HCT116 (cell line): ENCODE measurements at regions not wholly inside any gene's neighbourhood (a gene's known extent, or its start where the extent isn't known, plus 50 kb on each side); places are given as distances from the start of the nearest gene placed in this dataset.

Source experiments
- ATAC-seq: fragments of 200-7000 bp; cut with Tn5 transposase; 2 replicates; pipeline ENCODE4 v1.9.1; 2020; ENCODE audit warnings: mild to moderate bottlenecking, moderate library complexity
- BruUV-seq: library from RNA; stranded (reverse); fragments of 400-500 nt; replicated peaks from 2 replicates; lab custom pipeline; 2021; lab: Mats Ljungman, UMichigan
- CTCF ChIA-PET: fragments of 300-600 bp; sonication (Branson Sonifier 250); formaldehyde crosslinking; loops from one replicate; lab custom pipeline; 2021; ENCODE audit warnings: antibody characterized with exemption; lab: Charles Lee
- POLR2A ChIA-PET: fragments of 300-600, 350-600 bp; sonication (Branson Sonifier 250); formaldehyde crosslinking; loops from one replicate; lab custom pipeline; 2021; ENCODE audit warnings: antibody characterized with exemption; lab: Charles Lee
- RAD21 ChIA-PET, 2 experiments: fragments of 300-600 bp; sonication (Branson Sonifier 250); formaldehyde crosslinking; loops; one replicate each; lab custom pipeline; 2023; ENCODE audit warnings: low total read pairs in 2 of 2; ENCODE audit not compliant: uncharacterized antibody in 2 of 2, unreplicated experiment in 2 of 2, low non-redundant PET in 1 of 2; lab: Charles Lee
- DNase-seq: peaks from one replicate; pipeline ENCODE4 v3.0.0-alpha.2; 2010; ENCODE audit warnings: low read depth, low spot score
- H2AFZ ChIP-seq: fragments of 200-600 bp; shearing (Covaris generic), sonication (generic); 2 replicates; pipeline ENCODE4 v1.6.1; 2017; ENCODE audit warnings: low read depth, mixed run types, mixed read lengths, antibody characterized with exemption, low read length; ENCODE audit not compliant: poor library complexity, severe bottlenecking
- H3K27ac ChIP-seq: 2 replicates; pipeline ENCODE4 v1.5.1; 2012; ENCODE audit warnings: low read depth, low read length
- H3K27me3 ChIP-seq: fragments of 200-600 bp; sonication (generic); 2 replicates; pipeline ENCODE4 v1.6.1; 2016; ENCODE audit warnings: mixed run types, low read length, mixed read lengths; ENCODE audit not compliant: insufficient read depth
- H3K36me3 ChIP-seq, 2 experiments: fragments of 200-500 bp in 1 of 2; fragments of 200-600 bp in 1 of 2; sonication (Bioruptor generic) in 1 of 2; sonication (generic) in 1 of 2; 2 replicates each; pipeline versions ENCODE4 v1.5.1 to v1.6.1; 2014 to 2016; ENCODE audit warnings: low read length in 2 of 2, inconsistent platforms in 1 of 2, mixed read lengths in 1 of 2, mixed run types in 1 of 2; ENCODE audit not compliant: insufficient read depth in 2 of 2, control insufficient read depth in 1 of 2
- H3K4me1 ChIP-seq, 2 experiments: fragments of 200-600 bp in 1 of 2; sonication (generic) in 1 of 2; 2 replicates each; pipeline versions ENCODE4 v1.5.1 to v1.6.1; 2012 to 2017; ENCODE audit warnings: low read length in 2 of 2, inconsistent platforms in 1 of 2, mild to moderate bottlenecking in 1 of 2, mixed read lengths in 1 of 2, mixed run types in 1 of 2, moderate library complexity in 1 of 2; ENCODE audit not compliant: insufficient read depth in 2 of 2, control insufficient read depth in 1 of 2
- H3K4me2 ChIP-seq: fragments of 200-600 bp; sonication (generic); 2 replicates; pipeline ENCODE4 v1.6.1; 2017; ENCODE audit warnings: mixed run types, low read length, mixed read lengths
- H3K4me3 ChIP-seq, 2 experiments: fragments of 200-600 bp in 1 of 2; sonication (generic) in 1 of 2; replicated peaks in 1 of 2; 2 replicates each; pipeline ENCODE4 v1.5.1; 2011 to 2016; ENCODE audit warnings: low read length in 2 of 2, control low read depth in 1 of 2, low read depth in 1 of 2, mild to moderate bottlenecking in 1 of 2, mixed read lengths in 1 of 2, mixed run types in 1 of 2
- H3K79me2 ChIP-seq: fragments of 200-600 bp; sonication (generic); 2 replicates; pipeline ENCODE4 v1.6.1; 2017; ENCODE audit warnings: mild to moderate bottlenecking, mixed run types, low read length, moderate library complexity, mixed read lengths; ENCODE audit not compliant: insufficient read depth
- H3K9ac ChIP-seq: fragments of 200-600 bp; sonication (generic); 2 replicates; pipeline ENCODE4 v1.6.1; 2016; ENCODE audit warnings: low read length, mixed read lengths
- H3K9me2 ChIP-seq: fragments of 200-600 bp; sonication (generic), shearing (Covaris generic); 2 replicates; pipeline ENCODE4 v1.6.1; 2017; ENCODE audit warnings: mixed run types, mild to moderate bottlenecking, moderate library complexity; ENCODE audit not compliant: insufficient read depth
- H3K9me3 ChIP-seq, 2 experiments: fragments of 200-500 bp in 1 of 2; fragments of 200-600 bp in 1 of 2; sonication (Bioruptor generic) in 1 of 2; sonication (generic) in 1 of 2; 2 replicates each; pipeline ENCODE4 v1.6.1; 2014 to 2017; ENCODE audit warnings: low read length in 2 of 2, mixed read lengths in 2 of 2, inconsistent platforms in 1 of 2, low read depth in 1 of 2, mild to moderate bottlenecking in 1 of 2, mixed run types in 1 of 2, moderate library complexity in 1 of 2; ENCODE audit not compliant: control insufficient read depth in 1 of 2, insufficient read depth in 1 of 2
- H4K20me1 ChIP-seq: fragments of 200-600 bp; sonication (generic), shearing (Covaris generic); 2 replicates; pipeline ENCODE4 v1.6.1; 2017; ENCODE audit warnings: mixed run types, mild to moderate bottlenecking, moderate library complexity; ENCODE audit not compliant: insufficient read depth
- EGR1 ChIP-seq: IDR thresholded peaks from 2 replicates; pipeline ENCODE4 v1.6.1; 2012; ENCODE audit warnings: low read depth
- FOSL1 ChIP-seq: IDR thresholded peaks from 2 replicates; pipeline ENCODE4 v1.6.1; 2012; ENCODE audit warnings: low read depth
- SP1 ChIP-seq: IDR thresholded peaks from 2 replicates; pipeline ENCODE4 v1.6.1; 2012; ENCODE audit warnings: low read depth
- intact Hi-C: fragments of 100-400 bp; cut with micrococcal nuclease; formaldehyde crosslinking; loops from 2 replicates; pipeline ENCODE4 v1.10.0; 2022
- TF ChIP-seq, protein P1 (sequence below): IDR thresholded peaks from 2 replicates; pipeline ENCODE4 v1.6.1; 2011; ENCODE audit warnings: mild to moderate bottlenecking, low read length, moderate library complexity; ENCODE audit not compliant: insufficient replicate concordance; ENCODE audit errors: extremely low read depth
- TF ChIP-seq, protein P2 (sequence below): IDR thresholded peaks from 2 replicates; pipeline ENCODE4 v1.6.1; 2012

DNA sequence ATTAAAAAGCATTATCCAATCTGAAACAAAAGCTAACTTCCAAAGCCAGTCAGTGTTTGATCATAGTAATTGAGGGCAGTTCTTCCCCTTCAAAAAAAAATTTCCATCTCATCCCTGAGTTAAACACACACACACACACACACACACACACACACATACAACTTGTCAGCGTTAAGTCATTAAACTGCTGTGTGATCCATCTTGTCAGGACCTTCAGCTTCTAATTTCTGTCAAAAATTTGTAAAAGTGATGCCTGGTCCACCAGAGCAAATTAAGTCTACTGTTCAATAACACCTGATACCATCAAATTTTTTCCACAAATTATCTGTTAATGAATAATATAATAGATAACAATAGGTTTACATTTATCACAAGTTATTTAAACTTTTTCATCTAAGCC, 198.7 kb downstream of the GPX5 start:
- no peak overlapping the region for H3K4me3 ChIP-seq
- DNase-seq (no peak), ATAC-seq (no peak)
- no peaks in the 10 kb centered on the region for H3K9me3 ChIP-seq
- ChIA-PET POLR2A (interaction anchor here (1.2 kb wide), 1 partner anchor 11 kb away, joined by 3 read pairs; no protein-coding TSS in a partner anchor), CTCF (no interaction called here), RAD21 (no interaction called here)
- H3K4me1 ChIP-seq = peaks cover 11 to 24% of the 10 kb centered on the region in 2 experiments; a peak in 3 of 4 replicates
- 0 out of 2 replicates have a peak, but pooled peaks have one; percentile 3 for TF ChIP-seq FOSL1
- TF ChIP-seq, protein P1, sequence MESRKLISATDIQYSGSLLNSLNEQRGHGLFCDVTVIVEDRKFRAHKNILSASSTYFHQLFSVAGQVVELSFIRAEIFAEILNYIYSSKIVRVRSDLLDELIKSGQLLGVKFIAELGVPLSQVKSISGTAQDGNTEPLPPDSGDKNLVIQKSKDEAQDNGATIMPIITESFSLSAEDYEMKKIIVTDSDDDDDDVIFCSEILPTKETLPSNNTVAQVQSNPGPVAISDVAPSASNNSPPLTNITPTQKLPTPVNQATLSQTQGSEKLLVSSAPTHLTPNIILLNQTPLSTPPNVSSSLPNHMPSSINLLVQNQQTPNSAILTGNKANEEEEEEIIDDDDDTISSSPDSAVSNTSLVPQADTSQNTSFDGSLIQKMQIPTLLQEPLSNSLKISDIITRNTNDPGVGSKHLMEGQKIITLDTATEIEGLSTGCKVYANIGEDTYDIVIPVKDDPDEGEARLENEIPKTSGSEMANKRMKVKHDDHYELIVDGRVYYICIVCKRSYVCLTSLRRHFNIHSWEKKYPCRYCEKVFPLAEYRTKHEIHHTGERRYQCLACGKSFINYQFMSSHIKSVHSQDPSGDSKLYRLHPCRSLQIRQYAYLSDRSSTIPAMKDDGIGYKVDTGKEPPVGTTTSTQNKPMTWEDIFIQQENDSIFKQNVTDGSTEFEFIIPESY = no peak
- intact Hi-C loops = loop anchor here (2.0 to 10.0 kb wide), 2 partner anchors 70 to 1490 kb away; no protein-coding TSS in a partner anchor
- peak overlapping the region; percentile 63 for H3K4me2 ChIP-seq
- H3K36me3 ChIP-seq = no peaks in the 10 kb centered on the region
- no peaks in the 10 kb centered on the region for H4K20me1 ChIP-seq
- no peaks in the 10 kb centered on the region for H3K27me3 ChIP-seq
- no TSS peak for BruUV-seq
- no peaks in the 10 kb centered on the region for H3K79me2 ChIP-seq
- H3K9ac ChIP-seq = no peak overlapping the region
- peak overlapping the region; percentile 82 for H2AFZ ChIP-seq
- H3K9me2 ChIP-seq = no peaks in the 10 kb centered on the region
- no peak overlapping the region for H3K27ac ChIP-seq

DNA sequence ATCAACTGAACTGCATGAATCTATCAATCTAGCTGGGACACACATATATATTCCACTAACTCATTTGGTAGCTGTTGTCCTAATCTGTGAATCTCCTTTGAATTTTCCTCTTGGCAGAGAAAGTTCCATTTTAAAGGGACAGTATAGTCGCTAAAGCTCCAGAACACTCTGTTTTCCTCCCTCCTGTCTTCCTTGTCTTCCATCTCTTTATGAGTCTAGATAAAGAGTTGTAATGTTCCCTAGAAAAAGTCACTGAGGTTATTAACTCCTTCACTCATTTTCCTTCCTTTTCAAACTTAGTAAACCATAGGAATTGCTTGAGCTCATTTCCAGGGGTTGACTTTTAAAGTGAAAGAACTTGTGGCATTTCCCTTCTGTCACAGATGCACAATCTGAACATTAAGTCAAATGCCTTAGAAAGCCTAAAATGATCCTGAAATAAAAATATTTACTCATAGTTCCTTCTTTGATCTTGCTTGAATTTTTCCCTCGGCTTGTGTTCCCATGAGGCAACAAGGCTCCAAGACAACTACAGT, 198.4 kb downstream of the TRIM27 start:
- POLR2A ChIA-PET = interaction anchor here (0.6 to 1.4 kb wide), 6 partner anchors 10 to 170 kb away, joined by 3 read pairs; no protein-coding TSS in a partner anchor
- DNase-seq = no peak

More for the DNA sequence above, 198.4 kb downstream of the TRIM27 start:
- RAD21 ChIA-PET = no interaction called here
- Histone ChIP-seq H3K9me2 (no peaks in the 10 kb centered on the region), H3K27ac (no peak overlapping the region)
- TF ChIP-seq EGR1 = 0 out of 2 replicates have a peak, but pooled peaks have one; percentile 6
- TF ChIP-seq SP1 = no peak
- TF ChIP-seq, protein P2, sequence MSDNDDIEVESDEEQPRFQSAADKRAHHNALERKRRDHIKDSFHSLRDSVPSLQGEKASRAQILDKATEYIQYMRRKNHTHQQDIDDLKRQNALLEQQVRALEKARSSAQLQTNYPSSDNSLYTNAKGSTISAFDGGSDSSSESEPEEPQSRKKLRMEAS = no peak
- TF ChIP-seq, all 23 proteins: peak for 1
- no peaks in the 10 kb centered on the region for H3K79me2 ChIP-seq
- intact Hi-C loops = loop anchor here (2.0 to 10.0 kb wide), 4 partner anchors 69 to 1491 kb away; no protein-coding TSS in a partner anchor
- H3K4me3 ChIP-seq = peak overlapping the region; percentile 28 to 36
- peaks cover 15 to 31% of the 10 kb centered on the region in 2 experiments; a peak in 3 of 4 replicates for H3K4me1 ChIP-seq
- no peaks in the 10 kb centered on the region for H3K9me3 ChIP-seq
- peak overlapping the region; percentile 82 for H2AFZ ChIP-seq
- peak overlapping the region; percentile 63 for H3K4me2 ChIP-seq
- H3K27me3 ChIP-seq = no peaks in the 10 kb centered on the region
- H3K36me3 ChIP-seq = no peaks in the 10 kb centered on the region
- BruUV-seq = no TSS peak
- no peak overlapping the region for H3K9ac ChIP-seq
- H4K20me1 ChIP-seq = no peaks in the 10 kb centered on the region
- CTCF ChIA-PET = interaction anchor here (1.4 kb wide), 1 partner anchor 112 kb away, joined by 5 read pairs; no protein-coding TSS in a partner anchor
- ATAC-seq = no peak
